ENCODE measurements at regions not wholly inside any gene's neighbourhood (a gene's known extent, or its start where the extent isn't known, plus 50 kb on each side); places are given as distances from the start of the nearest gene placed in this dataset.
A peak's percentile ranks its signal among the peaks of the same experiment; 100 is the strongest.
"Not testable (repeated sequence)": the region's sequence is repeated elsewhere in the genome, so short reads cannot be mapped to it uniquely, and the experiment has no call there.

GRCh38 chr5:164303646-164304215 is 798.3 kb downstream of the MAT2B start:
- peak; percentile 8 for DNase-seq

GRCh38 chr5:164306662-164307061 is 801.2 kb downstream of the MAT2B start:
- DNase-seq, result no peak

GRCh38 chr5:164312801-164313200 is 807.4 kb downstream of the MAT2B start:
- DNase-seq, result no peak

- DNase-seq, result no peak
Measured at GRCh38 chr5:164317676-164318075, 812.3 kb downstream of the MAT2B start.

GRCh38 chr5:164319161-164319560 is 813.7 kb downstream of the MAT2B start:
- no peak for DNase-seq

GRCh38 chr5:164324239-164324638 is 818.8 kb downstream of the MAT2B start:
- DNase-seq, result no peak

- no peak for DNase-seq
Measured at GRCh38 chr5:164326219-164326618, 820.8 kb downstream of the MAT2B start.

- not testable (repeated sequence) for DNase-seq
Measured at GRCh38 chr5:164327166-164327565, 821.7 kb downstream of the MAT2B start.

- no peak for DNase-seq
Measured at GRCh38 chr5:164332349-164333196, 827.2 kb downstream of the MAT2B start.

GRCh38 chr5:164335837-164336236 is 830.4 kb downstream of the MAT2B start:
- DNase-seq, result peak; percentile 65

GRCh38 chr5:164336276-164336675 is 830.9 kb downstream of the MAT2B start:
- no peak for DNase-seq

- DNase-seq, result peak; percentile 74
Measured at GRCh38 chr5:164336906-164337305, 831.5 kb downstream of the MAT2B start.

GRCh38 chr5:164341056-164341619 is 835.7 kb downstream of the MAT2B start:
- no peak for DNase-seq

- peak; percentile 49 for DNase-seq
Measured at GRCh38 chr5:164345173-164345849, 839.9 kb downstream of the MAT2B start.

GRCh38 chr5:164345853-164346252 is 840.4 kb downstream of the MAT2B start:
- no peak for DNase-seq

- DNase-seq, result no peak
Measured at GRCh38 chr5:164346785-164347630, 841.6 kb downstream of the MAT2B start.

GRCh38 chr5:164350236-164350635 is 844.8 kb downstream of the MAT2B start:
- DNase-seq, result no peak

- DNase-seq, result no peak
Measured at GRCh38 chr5:164351245-164351834, 845.9 kb downstream of the MAT2B start.

- DNase-seq, result no peak
Measured at GRCh38 chr5:164352695-164353094, 847.3 kb downstream of the MAT2B start.

GRCh38 chr5:164353155-164353554 is 847.7 kb downstream of the MAT2B start:
- peak; percentile 26 for DNase-seq

GRCh38 chr5:164354139-164354751 is 848.8 kb downstream of the MAT2B start:
- no peak for DNase-seq

Measured in fibroblast of skin of abdomen (primary cell).